Erythroblast (primary cell): ENCODE measurements at regions not wholly inside any gene's neighbourhood (a gene's known extent, or its start where the extent isn't known, plus 50 kb on each side); places are given as distances from the start of the nearest gene placed in this dataset.

Experiments used
- GATA1 ChIP-seq: IDR thresholded peaks from 2 replicates; pipeline ENCODE4 v1.6.1; 2011; ENCODE audit warnings: low read depth, mild to moderate bottlenecking, control low read depth, low read length, moderate library complexity
- POLR2A ChIP-seq: IDR thresholded peaks from 2 replicates; pipeline ENCODE4 v1.6.1; 2011; ENCODE audit warnings: mild to moderate bottlenecking, low read length

DNA sequence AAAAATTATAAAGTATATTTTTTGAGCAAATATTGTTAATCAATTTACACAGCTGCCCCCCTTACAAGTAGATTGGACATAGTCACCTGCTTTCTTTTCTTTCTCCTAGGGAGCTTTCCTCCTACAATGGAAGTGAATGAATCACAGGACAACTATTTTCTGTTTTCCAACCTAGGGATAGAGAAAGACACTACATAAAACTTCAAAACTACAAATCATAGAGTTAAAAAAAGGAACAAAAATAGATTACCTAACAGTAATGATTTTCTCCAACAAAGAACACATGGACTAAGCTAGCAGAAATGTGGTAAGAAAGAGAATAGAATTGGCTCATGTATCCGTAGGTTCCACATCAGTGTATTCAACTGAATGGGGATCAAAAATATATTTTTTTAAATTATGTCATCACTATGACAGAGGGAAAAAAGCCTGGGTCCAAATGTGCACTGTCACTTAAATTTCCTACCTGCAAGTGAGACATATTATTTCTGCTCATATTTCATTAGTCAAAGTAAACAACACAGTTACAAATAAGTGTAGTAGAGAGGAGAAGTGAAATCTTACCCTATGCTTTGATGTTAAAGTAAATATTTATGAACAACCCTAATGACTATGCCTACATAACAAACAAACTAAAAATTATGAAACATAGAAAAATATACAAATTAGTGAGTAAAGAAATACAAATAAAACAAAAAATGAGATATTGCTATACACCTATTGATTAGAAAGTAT, 756.7 kb downstream of the SOCS6 start:
- no peak for TF ChIP-seq POLR2A
- no peak for TF ChIP-seq GATA1
